ENCODE measurements at regions not wholly inside any gene's neighbourhood (a gene's known extent, or its start where the extent isn't known, plus 50 kb on each side); places are given as distances from the start of the nearest gene placed in this dataset.

- no peak overlapping the region for H3K4me3 ChIP-seq
- no peaks in the 10 kb centered on the region for H3K9me3 ChIP-seq
- no peak for ATAC-seq
- DNase-seq, result no peak
- intact Hi-C loops (cut with DNase I, micrococcal nuclease), result no loop called here
- H3K4me1 ChIP-seq (ENCODE audit: low read depth), result no peaks in the 10 kb centered on the region
- no peaks in the 10 kb centered on the region for H3K36me3 ChIP-seq (ENCODE audit: low read depth)
- no peak for TF ChIP-seq CTCF (IDR thresholded peaks at IDR 0.05)
Observed at GRCh38 chr16:49939495-49939894, 83.6 kb upstream of the ZNF423 start.

- DNase-seq, result no peak
- Histone ChIP-seq H3K4me1 (ENCODE audit: low read depth) (no peaks in the 10 kb centered on the region), H3K36me3 (ENCODE audit: low read depth) (no peaks in the 10 kb centered on the region), H3K9me3 (no peaks in the 10 kb centered on the region), H3K4me3 (no peak overlapping the region)
- no peak for TF ChIP-seq CTCF (IDR thresholded peaks at IDR 0.05)
- no peak for ATAC-seq
- intact Hi-C loops (cut with DNase I, micrococcal nuclease), result no loop called here
Observed at GRCh38 chr16:49940464-49941224, 84.4 kb upstream of the CNEP1R1 start.

GRCh38 chr16:49944221-49944620, 80.8 kb upstream of the CNEP1R1 start:
- Histone ChIP-seq H3K36me3 (ENCODE audit: low read depth) (no peaks in the 10 kb centered on the region), H3K4me1 (ENCODE audit: low read depth) (no peaks in the 10 kb centered on the region), H3K9me3 (no peaks in the 10 kb centered on the region), H3K4me3 (no peak overlapping the region)
- intact Hi-C loops (cut with DNase I, micrococcal nuclease), result no loop called here
- no peak for TF ChIP-seq CTCF (IDR thresholded peaks at IDR 0.05)
- DNase-seq (no peak), ATAC-seq (no peak)

- Histone ChIP-seq H3K4me1 (ENCODE audit: low read depth) (no peaks in the 10 kb centered on the region), H3K36me3 (ENCODE audit: low read depth) (no peaks in the 10 kb centered on the region), H3K4me3 (no peak overlapping the region), H3K9me3 (no peaks in the 10 kb centered on the region)
- no peak for TF ChIP-seq CTCF (IDR thresholded peaks at IDR 0.05)
- ATAC-seq, result no peak
- no peak for DNase-seq
- intact Hi-C loops (cut with DNase I, micrococcal nuclease), result no loop called here
Observed at GRCh38 chr16:49947907-49948678, 76.9 kb upstream of the CNEP1R1 start.

GRCh38 chr16:49951574-49952195, 73.3 kb upstream of the CNEP1R1 start:
- Histone ChIP-seq H3K4me3 (no peak overlapping the region), H3K4me1 (ENCODE audit: low read depth) (no peaks in the 10 kb centered on the region), H3K36me3 (ENCODE audit: low read depth) (no peaks in the 10 kb centered on the region), H3K9me3 (no peaks in the 10 kb centered on the region)
- TF ChIP-seq CTCF (IDR thresholded peaks at IDR 0.05), result no peak
- no peak for ATAC-seq
- intact Hi-C loops (cut with DNase I, micrococcal nuclease), result no loop called here
- DNase-seq, result no peak
